PC-9 (cell line): ENCODE measurements at regions not wholly inside any gene's neighbourhood (a gene's known extent, or its start where the extent isn't known, plus 50 kb on each side); places are given as distances from the start of the nearest gene placed in this dataset.

Experiments used
- CTCF ChIP-seq: fragments of 200-600 bp; sonication (generic); conservative IDR thresholded peaks from 2 replicates; pipeline ENCODE4 v1.6.1; 2017; ENCODE audit warnings: mixed run types, antibody characterized with exemption, mild to moderate bottlenecking, moderate library complexity
- EZH2 ChIP-seq: fragments of 200-600 bp; sonication (generic); IDR thresholded peaks from 2 replicates; pipeline ENCODE4 v1.8.0; 2017; ENCODE audit warnings: antibody characterized with exemption, low read depth

DNA sequence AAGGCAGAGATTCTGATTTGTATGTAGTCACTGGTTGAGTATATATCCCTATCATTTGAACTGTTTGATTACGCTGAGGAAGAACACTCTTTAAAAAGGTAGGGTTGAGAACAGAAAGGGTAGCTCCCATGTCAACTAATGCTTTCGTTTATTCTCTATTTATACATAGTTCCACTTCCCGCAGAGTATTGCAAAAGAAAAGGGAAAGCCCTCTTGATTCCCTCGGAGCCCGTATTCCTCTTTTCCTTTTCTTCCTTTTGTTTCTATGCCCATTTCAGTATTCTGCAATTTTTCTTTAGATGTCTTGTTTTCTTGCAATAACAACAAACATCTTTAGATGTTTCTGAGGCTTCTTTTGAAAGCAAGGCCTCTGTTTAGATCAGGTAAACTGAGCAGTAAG, 78.2 kb downstream of the DNTTIP2 start:
- TF ChIP-seq CTCF, result no peak
- no peak for TF ChIP-seq EZH2
